ENCODE measurements at regions not wholly inside any gene's neighbourhood (a gene's known extent, or its start where the extent isn't known, plus 50 kb on each side); places are given as distances from the start of the nearest gene placed in this dataset.
A peak's percentile ranks its signal among the peaks of the same experiment; 100 is the strongest.

DNA sequence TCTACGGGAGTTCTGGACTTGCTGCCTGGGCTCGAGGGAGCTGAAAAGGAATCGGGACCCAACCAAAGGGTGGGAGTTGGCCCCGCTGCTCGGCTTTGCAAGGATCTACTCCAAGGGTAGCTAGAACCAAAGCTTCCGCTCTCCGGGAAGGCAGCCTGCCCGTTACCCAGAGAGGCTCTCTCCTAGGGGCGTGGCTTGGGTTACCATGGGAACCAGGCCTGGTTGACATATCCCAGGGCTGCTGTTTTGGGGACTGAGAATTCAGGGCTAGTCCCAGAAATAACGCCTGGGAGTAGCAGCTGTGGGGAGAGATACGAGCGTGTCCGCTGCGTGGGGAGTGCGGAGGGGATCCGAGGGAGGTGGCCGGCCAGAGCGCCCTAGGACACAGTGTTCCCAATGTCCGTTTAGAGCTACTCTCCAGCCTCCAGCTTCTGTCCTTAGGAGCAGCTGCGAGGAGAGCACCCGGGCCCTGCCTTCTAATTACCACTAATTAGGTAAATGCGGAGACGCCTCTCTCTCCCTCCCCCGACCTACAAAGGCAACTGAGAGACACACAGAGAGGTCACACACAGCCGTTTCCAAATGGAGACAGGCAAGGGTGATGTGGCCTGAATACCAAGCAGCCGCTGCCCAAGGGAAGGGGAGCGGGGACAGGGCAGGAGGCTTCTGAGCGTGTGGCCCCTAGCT, 141.6 kb upstream of the CADM1 start:
- DNase-seq = peak in 3 of 7 donors; percentile 33 to 88 (median 34)

DNA sequence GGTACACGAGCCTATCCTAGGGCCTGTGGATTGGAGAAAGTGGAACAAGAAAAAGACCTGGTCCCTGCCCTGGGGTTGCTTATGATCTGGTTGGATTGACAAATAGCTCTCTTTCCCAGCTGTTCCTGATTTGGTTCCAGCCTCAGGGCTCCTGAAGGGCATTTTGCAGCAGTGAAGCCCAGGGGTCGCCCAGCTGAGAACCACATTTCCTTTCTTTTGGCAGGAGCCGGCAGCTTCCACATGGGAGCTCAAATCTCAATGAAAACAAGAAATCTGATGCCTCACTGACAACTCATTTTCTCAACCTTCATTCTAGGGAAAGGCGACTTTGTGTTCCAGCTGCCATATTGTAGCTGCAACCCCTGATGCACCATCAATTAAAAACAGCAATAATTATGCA, 140.6 kb upstream of the CADM1 start:
- Histone ChIP-seq H3K4me1 (replicated peaks in 1 of 2) (no peaks in the 10 kb centered on the region), H3K36me3 (replicated peaks in 1 of 2) (no peaks in the 10 kb centered on the region), H3K27ac (no peak overlapping the region), H3K9me3 (replicated peaks in 1 of 3) (no peaks in the 10 kb centered on the region), H3K27me3 (peaks cover 13% of the 10 kb centered on the region), H3K4me3 (no peak overlapping the region)
- intact Hi-C loops (cut with DNase I) = no loop called here
- TF ChIP-seq, protein P1, sequence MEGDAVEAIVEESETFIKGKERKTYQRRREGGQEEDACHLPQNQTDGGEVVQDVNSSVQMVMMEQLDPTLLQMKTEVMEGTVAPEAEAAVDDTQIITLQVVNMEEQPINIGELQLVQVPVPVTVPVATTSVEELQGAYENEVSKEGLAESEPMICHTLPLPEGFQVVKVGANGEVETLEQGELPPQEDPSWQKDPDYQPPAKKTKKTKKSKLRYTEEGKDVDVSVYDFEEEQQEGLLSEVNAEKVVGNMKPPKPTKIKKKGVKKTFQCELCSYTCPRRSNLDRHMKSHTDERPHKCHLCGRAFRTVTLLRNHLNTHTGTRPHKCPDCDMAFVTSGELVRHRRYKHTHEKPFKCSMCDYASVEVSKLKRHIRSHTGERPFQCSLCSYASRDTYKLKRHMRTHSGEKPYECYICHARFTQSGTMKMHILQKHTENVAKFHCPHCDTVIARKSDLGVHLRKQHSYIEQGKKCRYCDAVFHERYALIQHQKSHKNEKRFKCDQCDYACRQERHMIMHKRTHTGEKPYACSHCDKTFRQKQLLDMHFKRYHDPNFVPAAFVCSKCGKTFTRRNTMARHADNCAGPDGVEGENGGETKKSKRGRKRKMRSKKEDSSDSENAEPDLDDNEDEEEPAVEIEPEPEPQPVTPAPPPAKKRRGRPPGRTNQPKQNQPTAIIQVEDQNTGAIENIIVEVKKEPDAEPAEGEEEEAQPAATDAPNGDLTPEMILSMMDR (IDR thresholded peaks at IDR 0.05) = no peak
- no peak for TF ChIP-seq POLR2A (IDR thresholded peaks at IDR 0.05)
- WGBS, 4 donors = 61 to 74% (median 67%) methylated on average over 4 of the region's 4 CpGs
- DNase-seq = no peak

More for the DNA sequence above, 141.6 kb upstream of the CADM1 start:
- intact Hi-C loops (cut with DNase I) = no loop called here
- no peaks in the 10 kb centered on the region for H3K9me3 ChIP-seq (replicated peaks in 1 of 3)
- peaks cover 13% of the 10 kb centered on the region for H3K27me3 ChIP-seq
- no peak overlapping the region for H3K4me3 ChIP-seq
- TF ChIP-seq, protein P1 (IDR thresholded peaks at IDR 0.05) = no peak
- TF ChIP-seq POLR2A (IDR thresholded peaks at IDR 0.05) = no peak
- H3K27ac ChIP-seq = peak overlapping the region in 1 of 5 donors; percentile 12
- H3K4me1 ChIP-seq (replicated peaks in 1 of 2) = no peaks in the 10 kb centered on the region
- 62 to 79% (median 65%) methylated on average over 26 to 28 of the region's 28 CpGs for WGBS, 4 donors
- H3K36me3 ChIP-seq (replicated peaks in 1 of 2) = no peaks in the 10 kb centered on the region

DNA sequence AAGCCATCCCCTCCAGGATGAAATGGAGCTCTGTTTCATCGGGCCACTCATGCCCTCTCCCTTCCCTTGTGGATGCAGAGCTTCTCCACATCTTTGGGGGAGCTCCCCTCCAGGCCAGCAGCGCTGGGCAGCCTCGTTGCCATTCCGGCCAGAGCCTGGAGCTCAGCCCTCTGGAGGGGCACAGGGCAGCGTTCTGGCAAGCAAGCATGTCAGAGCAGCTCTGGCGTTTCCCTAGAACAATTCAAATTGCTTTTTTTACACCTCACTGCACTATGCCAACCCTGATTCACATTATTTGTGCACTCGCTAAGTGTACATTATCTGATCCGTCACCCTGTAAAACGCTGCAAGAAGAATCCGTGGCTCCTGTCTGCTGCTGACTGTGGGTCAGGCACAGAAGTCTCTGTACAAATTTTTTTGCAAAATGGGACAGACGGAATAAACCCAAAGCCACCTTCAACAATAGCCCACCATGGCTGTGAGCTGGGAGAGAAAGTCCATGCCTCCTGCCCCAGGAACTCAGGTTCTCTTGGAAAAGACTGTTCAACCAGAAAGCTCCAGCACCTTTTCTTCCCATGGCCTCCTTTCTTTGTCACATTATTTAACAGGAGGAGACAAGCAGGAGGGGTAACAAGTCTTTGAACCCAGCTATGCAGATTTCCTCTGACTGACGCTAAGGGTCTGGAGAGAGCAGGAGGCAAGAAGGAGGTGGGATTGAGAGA, 139.5 kb upstream of the CADM1 start:
- intact Hi-C loops (cut with DNase I) = no loop called here
- Histone ChIP-seq H3K4me1 (replicated peaks in 1 of 2) (no peaks in the 10 kb centered on the region), H3K4me3 (no peak overlapping the region), H3K27me3 (peaks cover 12% of the 10 kb centered on the region), H3K9me3 (replicated peaks in 1 of 3) (no peaks in the 10 kb centered on the region), H3K27ac (no peak overlapping the region), H3K36me3 (replicated peaks in 1 of 2) (no peaks in the 10 kb centered on the region)
- DNase-seq = no peak
- TF ChIP-seq, protein P1 (IDR thresholded peaks at IDR 0.05) = no peak
- TF ChIP-seq POLR2A (IDR thresholded peaks at IDR 0.05) = no peak
- 77 to 84% (median 82%) methylated on average over 12 of the region's 12 CpGs for WGBS, 4 donors

DNA sequence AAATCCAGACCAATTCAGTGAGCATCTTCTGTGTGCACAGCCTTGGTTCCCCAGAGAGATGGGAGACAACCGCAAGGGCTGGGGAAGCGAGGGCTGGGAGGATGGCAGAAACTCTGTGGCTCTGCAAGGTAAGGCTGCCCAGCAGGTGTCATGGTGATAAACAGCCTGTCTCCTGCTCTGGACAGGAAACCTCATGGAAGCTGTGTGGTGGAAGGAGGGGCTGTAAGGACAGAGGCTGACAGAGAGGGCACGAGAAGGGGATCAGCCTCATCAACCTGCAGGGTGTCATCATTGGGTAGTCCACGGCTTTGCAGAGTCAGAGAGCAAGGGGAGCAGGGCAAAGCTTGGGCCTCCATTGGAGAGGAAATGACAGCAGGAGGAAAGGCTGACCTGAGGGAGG, 138.4 kb upstream of the CADM1 start:
- no peak for TF ChIP-seq POLR2A (IDR thresholded peaks at IDR 0.05)
- TF ChIP-seq, protein P1 (IDR thresholded peaks at IDR 0.05) = no peak
- 82 to 96% (median 86%) methylated on average over 4 of the region's 4 CpGs for WGBS, 4 donors
- no peak for DNase-seq
- Histone ChIP-seq H3K27ac (no peak overlapping the region), H3K36me3 (replicated peaks in 1 of 2) (no peaks in the 10 kb centered on the region), H3K27me3 (peaks cover 10% of the 10 kb centered on the region), H3K4me3 (no peak overlapping the region), H3K4me1 (replicated peaks in 1 of 2) (no peaks in the 10 kb centered on the region), H3K9me3 (replicated peaks in 1 of 3) (no peaks in the 10 kb centered on the region)
- intact Hi-C loops (cut with DNase I) = no loop called here
